ENCODE measurements at regions not wholly inside any gene's neighbourhood (a gene's known extent, or its start where the extent isn't known, plus 50 kb on each side); places are given as distances from the start of the nearest gene placed in this dataset.

DNA sequence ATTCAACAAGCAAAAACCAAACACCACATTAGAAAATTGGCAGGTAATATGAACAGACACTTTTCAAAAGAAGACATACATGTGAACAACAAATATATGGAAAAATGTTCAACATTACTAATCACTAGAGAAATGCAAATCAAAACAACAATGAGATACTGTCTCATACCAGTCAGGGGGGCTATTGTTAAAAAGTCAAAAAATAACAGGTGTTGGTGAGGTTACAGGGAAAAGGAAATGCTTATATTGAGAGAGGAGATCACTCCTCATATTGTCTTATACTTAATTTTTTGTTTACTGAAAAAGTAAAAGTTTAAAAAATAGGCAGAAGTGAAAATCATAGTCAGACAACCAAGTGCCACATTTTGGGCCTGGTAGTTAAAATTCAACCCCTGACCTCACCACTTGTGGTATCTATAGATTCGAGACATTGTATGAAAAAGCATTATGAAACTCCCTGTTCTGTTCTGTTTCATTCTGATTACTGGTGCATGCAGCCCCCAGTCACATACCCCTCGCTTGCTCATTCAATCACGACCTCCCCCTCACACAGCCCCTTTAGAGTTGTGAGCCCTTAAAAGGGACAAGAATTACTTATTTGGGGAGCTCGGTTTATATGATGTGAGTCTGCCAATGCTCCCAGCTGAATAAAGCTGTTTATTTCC, 153.7 kb upstream of the FGF16 start:
- POLR2A ChIA-PET: no interaction called here

DNA sequence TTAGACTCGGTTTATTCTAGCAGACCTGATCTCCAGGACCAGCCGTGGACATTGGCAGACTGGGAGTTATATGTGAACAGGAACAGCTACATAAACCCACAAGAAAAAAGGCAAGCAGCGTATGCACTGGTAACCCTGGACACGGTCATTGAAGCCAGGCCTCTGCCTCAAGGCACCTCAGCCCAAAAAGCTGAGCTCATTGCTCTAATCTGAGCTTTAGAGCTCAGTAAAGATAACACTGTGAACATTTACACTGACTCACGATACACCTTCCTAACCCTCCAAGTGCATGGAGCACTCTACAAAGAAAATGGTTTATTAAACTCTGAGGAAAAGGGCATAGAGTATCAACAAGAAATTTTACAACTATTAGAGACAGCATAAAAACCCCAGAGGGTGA, 148.9 kb upstream of the FGF16 start:
- Histone ChIP-seq H3K4me3 (ENCODE audit: low read depth, low read length) (no peak overlapping the region), H3K36me3 (ENCODE audit: control insufficient read depth in 2 of 2, insufficient read depth in 1 of 2, low read length in 2 of 2) (no peaks in the 10 kb centered on the region), H3K27ac (ENCODE audit: extremely low read depth, low read depth, low read length) (no peak overlapping the region), H3K9me3 (ENCODE audit: control insufficient read depth, insufficient read depth, low read depth, low read length) (no peaks in the 10 kb centered on the region; the same call in 1 of the 2 replicates), H3K4me1 (ENCODE audit: control insufficient read depth, insufficient read depth, low read length) (no peaks in the 10 kb centered on the region)
- POLR2A ChIA-PET: no interaction called here
- no peak for TF ChIP-seq SP3 (tag by site-specific recombination; IDR thresholded peaks at IDR 0.05)
- TF ChIP-seq ZNF175 (tag by site-specific recombination; IDR thresholded peaks at IDR 0.05): no peak
- no peak for TF ChIP-seq ZFP37 (tag by site-specific recombination; IDR thresholded peaks at IDR 0.05)
- TF ChIP-seq, protein P1, sequence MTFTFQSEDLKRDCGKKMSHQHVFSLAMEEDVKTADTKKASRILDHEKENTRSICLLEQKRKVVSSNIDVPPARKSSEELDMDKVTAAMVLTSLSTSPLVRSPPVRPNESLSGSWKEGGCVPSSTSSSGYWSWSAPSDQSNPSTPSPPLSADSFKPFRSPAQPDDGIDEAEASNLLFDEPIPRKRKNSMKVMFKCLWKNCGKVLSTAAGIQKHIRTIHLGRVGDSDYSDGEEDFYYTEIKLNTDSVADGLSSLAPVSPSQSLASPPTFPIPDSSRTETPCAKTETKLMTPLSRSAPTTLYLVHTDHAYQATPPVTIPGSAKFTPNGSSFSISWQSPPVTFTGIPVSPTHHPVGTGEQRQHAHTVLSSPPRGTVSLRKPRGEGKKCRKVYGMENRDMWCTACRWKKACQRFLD (tag by site-specific recombination; IDR thresholded peaks at IDR 0.05): no peak
- no peak for TF ChIP-seq ZNF423 (tag by site-specific recombination; IDR thresholded peaks at IDR 0.05)
- TF ChIP-seq GLIS2 (tag by site-specific recombination; IDR thresholded peaks at IDR 0.05): no peak
- TF ChIP-seq KLF8 (tag by site-specific recombination; IDR thresholded peaks at IDR 0.05): no peak
- no peak for TF ChIP-seq ZNF239 (tag by site-specific recombination; IDR thresholded peaks at IDR 0.05)
- CTCF ChIA-PET: no interaction called here

More for the DNA sequence above, 153.7 kb upstream of the FGF16 start:
- TF ChIP-seq ZNF394 (tag by site-specific recombination; IDR thresholded peaks at IDR 0.05; ENCODE audit: borderline replicate concordance) (no peak), SP7 (tag by site-specific recombination; IDR thresholded peaks at IDR 0.05) (no peak), ZNF626 (tag by site-specific recombination; IDR thresholded peaks at IDR 0.05) (no peak), ZBTB1 (tag by site-specific recombination; IDR thresholded peaks at IDR 0.05) (no peak), ZNF37A (tag by site-specific recombination; IDR thresholded peaks at IDR 0.05) (no peak), ZNF157 (tag by site-specific recombination; IDR thresholded peaks at IDR 0.05) (no peak), ZNF214 (tag by site-specific recombination; IDR thresholded peaks at IDR 0.05; ENCODE audit: borderline replicate concordance) (no peak), ZNF514 (tag by site-specific recombination; IDR thresholded peaks at IDR 0.05) (no peak), REPIN1 (tag by site-specific recombination; IDR thresholded peaks at IDR 0.05; ENCODE audit: low read depth) (no peak)
- TF ChIP-seq, protein P2, sequence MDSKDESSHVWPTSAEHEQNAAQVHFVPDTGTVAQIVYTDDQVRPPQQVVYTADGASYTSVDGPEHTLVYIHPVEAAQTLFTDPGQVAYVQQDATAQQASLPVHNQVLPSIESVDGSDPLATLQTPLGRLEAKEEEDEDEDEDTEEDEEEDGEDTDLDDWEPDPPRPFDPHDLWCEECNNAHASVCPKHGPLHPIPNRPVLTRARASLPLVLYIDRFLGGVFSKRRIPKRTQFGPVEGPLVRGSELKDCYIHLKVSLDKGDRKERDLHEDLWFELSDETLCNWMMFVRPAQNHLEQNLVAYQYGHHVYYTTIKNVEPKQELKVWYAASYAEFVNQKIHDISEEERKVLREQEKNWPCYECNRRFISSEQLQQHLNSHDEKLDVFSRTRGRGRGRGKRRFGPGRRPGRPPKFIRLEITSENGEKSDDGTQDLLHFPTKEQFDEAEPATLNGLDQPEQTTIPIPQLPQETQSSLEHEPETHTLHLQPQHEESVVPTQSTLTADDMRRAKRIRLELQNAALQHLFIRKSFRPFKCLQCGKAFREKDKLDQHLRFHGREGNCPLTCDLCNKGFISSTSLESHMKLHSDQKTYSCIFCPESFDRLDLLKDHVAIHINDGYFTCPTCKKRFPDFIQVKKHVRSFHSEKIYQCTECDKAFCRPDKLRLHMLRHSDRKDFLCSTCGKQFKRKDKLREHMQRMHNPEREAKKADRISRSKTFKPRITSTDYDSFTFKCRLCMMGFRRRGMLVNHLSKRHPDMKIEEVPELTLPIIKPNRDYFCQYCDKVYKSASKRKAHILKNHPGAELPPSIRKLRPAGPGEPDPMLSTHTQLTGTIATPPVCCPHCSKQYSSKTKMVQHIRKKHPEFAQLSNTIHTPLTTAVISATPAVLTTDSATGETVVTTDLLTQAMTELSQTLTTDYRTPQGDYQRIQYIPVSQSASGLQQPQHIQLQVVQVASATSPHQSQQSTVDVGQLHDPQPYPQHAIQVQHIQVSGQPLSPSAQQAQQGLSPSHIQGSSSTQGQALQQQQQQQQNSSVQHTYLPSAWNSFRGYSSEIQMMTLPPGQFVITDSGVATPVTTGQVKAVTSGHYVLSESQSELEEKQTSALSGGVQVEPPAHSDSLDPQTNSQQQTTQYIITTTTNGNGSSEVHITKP (tag by site-specific recombination; IDR thresholded peaks at IDR 0.05): no peak
- Histone ChIP-seq H3K9me3 (ENCODE audit: control insufficient read depth, insufficient read depth, low read depth, low read length) (no peaks in the 10 kb centered on the region), H3K4me1 (ENCODE audit: control insufficient read depth, insufficient read depth, low read length) (no peaks in the 10 kb centered on the region), H3K36me3 (ENCODE audit: control insufficient read depth in 2 of 2, insufficient read depth in 1 of 2, low read length in 2 of 2) (no peaks in the 10 kb centered on the region), H3K4me3 (ENCODE audit: low read depth, low read length) (no peak overlapping the region), H3K27ac (ENCODE audit: extremely low read depth, low read depth, low read length) (no peak overlapping the region)
- CTCF ChIA-PET: no interaction called here

DNA sequence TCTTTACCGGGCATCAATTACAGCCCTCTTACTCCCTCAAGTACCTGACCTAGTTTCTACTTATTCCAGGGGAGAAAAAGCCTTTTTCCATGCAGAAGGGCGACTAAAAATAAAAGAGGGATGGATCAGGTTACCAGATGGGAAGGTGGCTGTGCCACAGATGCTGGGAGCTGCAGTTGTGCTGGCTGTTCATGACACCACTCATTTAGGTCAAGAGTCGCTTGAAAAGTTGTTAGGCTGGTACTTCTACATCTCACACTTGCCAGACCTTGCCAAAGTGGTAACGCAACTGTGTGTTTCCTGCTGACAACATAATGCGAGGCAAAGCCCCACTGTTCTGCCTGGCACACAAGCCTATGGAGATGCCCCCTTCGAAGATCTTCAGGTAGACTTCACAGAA, 148.4 kb upstream of the FGF16 start:
- H3K36me3 ChIP-seq (ENCODE audit: control insufficient read depth in 2 of 2, insufficient read depth in 1 of 2, low read length in 2 of 2): no peaks in the 10 kb centered on the region
- no peaks in the 10 kb centered on the region for H3K4me1 ChIP-seq (ENCODE audit: control insufficient read depth, insufficient read depth, low read length)
- no peak overlapping the region for H3K4me3 ChIP-seq (ENCODE audit: low read depth, low read length)
- H3K27ac ChIP-seq (ENCODE audit: extremely low read depth, low read depth, low read length): no peak overlapping the region
- ChIA-PET POLR2A (no interaction called here), CTCF (no interaction called here)
- H3K9me3 ChIP-seq (ENCODE audit: control insufficient read depth, insufficient read depth, low read depth, low read length): no peaks in the 10 kb centered on the region; the same call in 1 of the 2 replicates
- TF ChIP-seq ZNF121 (tag by site-specific recombination; IDR thresholded peaks at IDR 0.05): no peak
- no peak for TF ChIP-seq ZBTB17 (tag by site-specific recombination; IDR thresholded peaks at IDR 0.05)
- no peak for TF ChIP-seq ZBTB7A (tag by site-specific recombination; IDR thresholded peaks at IDR 0.05; ENCODE audit: low read depth)
- no peak for TF ChIP-seq ZNF521 (tag by site-specific recombination; IDR thresholded peaks at IDR 0.05)
- TF ChIP-seq ZNF558 (tag by site-specific recombination; IDR thresholded peaks at IDR 0.05): no peak
- no peak for TF ChIP-seq ZNF19 (tag by site-specific recombination; IDR thresholded peaks at IDR 0.05; ENCODE audit: low read depth)
- TF ChIP-seq KLF1 (tag by site-specific recombination; IDR thresholded peaks at IDR 0.05): no peak
- no peak for TF ChIP-seq ZNF335 (tag by site-specific recombination; conservative IDR thresholded peaks at IDR 0.05)
- TF ChIP-seq ZNF350 (tag by site-specific recombination; IDR thresholded peaks at IDR 0.05): no peak
- no peak for TF ChIP-seq FEZF1 (tag by site-specific recombination; IDR thresholded peaks at IDR 0.05)
- no peak for TF ChIP-seq ZNF169 (tag by site-specific recombination; IDR thresholded peaks at IDR 0.05)
- TF ChIP-seq ZNF600 (tag by site-specific recombination; IDR thresholded peaks at IDR 0.05): no peak
